NCI-H2081 (cell line): ENCODE measurements at regions not wholly inside any gene's neighbourhood (a gene's known extent, or its start where the extent isn't known, plus 50 kb on each side); places are given as distances from the start of the nearest gene placed in this dataset.

ENCODE experiments used
- DNase-seq, 2 experiments: peaks; one replicate each; lab custom pipeline; 2025; lab: John Stamatoyannopoulos, UW

DNA sequence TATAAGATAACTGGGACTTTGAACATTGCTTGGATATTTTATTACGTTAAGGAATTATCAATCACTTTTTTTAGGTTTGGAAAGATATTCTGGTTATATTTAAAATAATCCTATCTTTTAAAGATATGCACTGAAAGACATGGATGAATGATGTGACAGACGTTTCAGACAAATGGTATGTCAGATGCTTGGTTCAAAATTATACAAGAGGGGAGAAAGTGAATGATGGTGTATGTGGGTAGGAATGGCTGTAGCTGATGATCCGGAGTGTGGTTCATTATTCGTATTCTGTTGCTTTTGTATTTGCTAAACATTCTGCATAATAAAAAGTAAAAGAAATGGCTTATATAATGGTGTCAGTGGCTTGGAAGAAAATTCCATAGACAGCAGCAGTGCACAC lies 51.0 kb upstream of the SNRPB2 start:
- no peak for DNase-seq

DNA sequence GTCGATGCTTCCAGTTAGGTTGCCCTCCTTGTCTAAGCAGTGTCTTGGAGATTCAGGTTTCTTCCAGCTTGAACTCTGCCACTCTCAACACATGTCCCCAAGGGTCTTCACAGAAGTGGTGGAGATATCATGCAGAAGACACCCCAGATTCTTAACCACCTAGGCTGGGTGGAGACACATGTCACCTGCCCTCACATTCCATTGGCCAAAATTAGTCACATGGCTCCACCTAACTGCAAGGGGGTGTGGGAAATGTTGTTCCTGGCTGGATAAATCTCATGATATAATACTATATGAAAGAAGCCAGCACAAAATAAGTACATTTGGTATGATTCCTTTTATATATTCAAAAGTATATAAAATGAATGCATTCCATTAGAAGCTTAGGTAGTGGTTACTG lies 52.9 kb upstream of the SNRPB2 start:
- DNase-seq: no peak

DNA sequence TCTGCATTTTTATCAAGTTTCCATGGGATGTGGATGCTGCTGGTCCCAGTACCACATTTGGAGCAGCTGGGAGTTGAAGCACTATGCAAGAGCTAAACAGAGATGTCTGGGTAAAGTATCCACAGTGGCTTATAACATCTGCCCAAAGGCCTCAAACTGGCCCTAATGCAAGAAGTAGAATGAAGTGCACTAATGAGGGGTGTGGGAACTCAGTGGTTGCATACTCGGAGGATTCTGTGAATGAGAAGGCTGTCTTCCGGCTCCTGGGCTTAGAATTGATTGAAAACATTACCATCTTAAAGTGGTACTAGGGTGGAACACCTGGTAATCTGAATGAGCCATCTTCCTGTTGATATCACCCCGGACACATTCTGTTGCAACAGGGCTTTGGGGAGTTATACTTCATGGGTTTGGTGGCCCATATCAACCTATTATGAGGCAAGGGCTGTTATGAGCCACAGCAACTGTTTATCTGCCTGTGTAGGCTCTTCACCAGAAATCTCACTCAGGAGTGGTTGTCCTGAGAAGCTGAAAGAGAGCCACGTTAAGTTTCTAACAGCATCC lies 54.7 kb upstream of the SNRPB2 start:
- DNase-seq: no peak

DNA sequence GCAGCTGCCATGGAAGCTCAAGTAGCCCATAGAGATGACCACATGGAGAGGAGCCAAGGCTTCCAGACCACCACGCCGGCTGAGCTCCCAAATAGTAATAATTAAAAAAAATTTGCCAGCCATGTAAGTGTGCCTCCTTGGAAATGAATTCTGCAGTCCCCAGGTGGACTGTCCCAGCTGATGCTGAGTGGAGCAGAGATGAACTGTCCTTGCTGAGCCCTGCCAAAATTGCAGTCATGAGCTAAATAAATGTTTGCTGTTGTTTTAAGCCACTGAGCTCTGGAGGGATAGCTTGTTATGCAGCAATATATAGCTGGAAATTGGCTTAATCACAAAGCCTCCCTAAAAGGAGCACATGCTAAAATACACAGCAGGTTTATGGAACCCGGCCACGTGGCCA lies 55.6 kb upstream of the SNRPB2 start:
- peak in 1 of 2 experiments; percentile 24 for DNase-seq

DNA sequence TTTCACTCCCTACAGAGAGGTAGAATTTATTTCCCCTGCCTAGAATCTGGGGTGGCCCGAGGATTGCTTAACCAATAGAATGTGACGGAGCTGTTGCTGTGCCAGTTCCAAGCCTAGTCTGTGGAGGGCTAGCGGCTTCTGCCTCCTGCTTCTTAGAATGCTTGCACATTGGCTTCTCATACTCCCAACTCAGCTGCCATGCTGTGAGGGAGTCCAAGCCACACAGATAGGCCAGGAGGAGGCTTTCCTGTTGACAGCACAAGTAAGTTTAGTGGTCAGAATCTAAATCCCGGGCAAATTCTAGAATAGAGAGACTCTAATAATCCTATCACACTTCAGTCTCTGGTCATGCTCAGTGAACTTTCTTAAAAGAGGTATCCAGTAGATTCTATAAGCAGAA lies 57.5 kb upstream of the SNRPB2 start:
- DNase-seq: no peak

DNA sequence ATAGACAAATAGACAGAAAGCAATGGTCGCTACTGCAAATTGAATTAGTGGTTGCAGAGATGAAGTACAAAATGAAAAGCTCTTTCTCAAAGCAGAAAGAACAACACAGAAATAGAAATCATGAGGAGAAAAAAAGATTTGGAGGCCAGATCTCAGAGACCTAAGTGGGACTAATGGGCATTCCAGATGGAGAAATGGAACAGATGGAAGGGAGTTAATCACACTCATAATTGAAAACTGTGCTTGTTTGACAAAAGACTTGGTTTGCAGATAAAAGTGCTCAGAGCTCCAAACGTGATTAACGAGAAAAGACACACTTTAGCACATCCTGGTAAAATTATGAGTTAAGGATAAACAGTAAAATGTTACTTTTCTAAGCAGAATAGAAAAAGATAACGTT lies 58.1 kb upstream of the SNRPB2 start:
- DNase-seq: no peak

DNA sequence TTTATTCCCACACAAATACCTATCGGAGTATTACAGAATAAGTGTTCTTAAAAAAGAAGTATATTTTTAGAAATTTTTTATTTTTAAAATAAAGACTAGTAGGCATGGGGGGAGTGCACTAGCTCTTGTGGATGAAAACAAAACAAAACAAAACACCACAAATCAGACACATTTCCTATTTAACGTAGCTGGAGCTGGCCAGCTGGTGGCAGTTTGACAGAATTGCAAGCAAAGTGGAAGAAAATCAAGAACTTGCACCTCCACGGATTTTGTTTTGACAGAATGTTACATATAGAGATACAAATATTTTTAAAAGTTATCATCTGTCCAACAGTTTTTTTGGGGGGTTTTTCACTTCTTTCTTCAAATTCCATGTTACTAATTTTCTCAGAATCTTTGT lies 63.6 kb upstream of the SNRPB2 start:
- DNase-seq: no peak

DNA sequence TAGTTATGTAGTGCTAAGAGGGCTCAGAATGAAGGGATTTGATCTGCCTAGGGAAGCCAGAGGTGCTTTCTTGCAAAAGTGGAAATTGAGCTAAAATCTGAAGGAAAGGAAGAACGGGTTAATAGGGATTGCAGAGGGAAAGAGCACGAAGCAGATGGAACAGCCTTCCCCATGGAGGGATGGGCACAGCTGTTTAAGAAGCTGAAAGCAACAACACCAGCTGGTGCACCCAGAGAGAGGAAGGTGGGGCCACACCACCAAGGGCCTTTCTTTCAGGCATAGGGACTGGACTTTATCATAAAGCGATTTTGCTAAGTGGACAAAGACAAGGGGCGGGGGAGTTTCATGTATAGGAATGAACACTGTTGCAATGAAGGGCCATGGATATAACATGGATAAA lies 65.8 kb upstream of the SNRPB2 start:
- no peak for DNase-seq

DNA sequence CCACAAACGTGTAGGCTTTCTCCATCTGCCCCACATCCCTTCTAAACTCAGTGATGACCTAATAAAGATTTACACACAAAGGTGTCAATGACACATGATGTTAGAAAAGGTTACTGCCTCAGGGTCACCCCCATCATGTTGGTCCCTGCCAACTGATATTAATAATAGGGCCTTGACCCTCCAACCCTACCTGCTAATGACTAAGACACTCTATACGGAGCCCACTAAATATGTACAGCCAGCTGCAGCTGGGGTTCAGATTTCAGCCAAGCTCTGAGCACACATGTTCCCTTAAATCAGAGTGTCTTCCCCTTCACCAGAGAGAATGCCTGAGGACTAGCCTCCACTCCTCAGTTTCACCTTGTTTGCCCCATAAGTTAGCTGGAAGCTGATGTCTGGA lies 67.4 kb upstream of the SNRPB2 start:
- no peak for DNase-seq

DNA sequence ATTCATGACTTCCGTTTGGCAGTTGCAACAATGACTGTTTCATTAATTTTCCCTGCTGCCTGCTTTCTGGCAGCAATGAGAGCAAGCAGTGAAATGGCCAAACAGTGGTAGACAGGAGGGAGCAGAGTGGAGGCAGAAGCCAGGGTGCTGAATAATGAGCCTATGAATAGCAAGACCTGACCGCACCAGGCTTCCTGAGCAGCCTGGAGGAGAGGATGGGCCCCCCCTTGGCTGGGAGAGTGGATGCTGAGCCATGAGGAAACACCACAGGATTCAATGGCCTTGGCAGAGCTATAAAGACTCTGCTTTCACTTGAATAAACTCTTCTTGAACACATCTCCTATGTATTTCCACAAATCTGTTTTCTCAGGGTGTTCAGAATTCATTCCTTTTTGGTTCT lies 68.1 kb upstream of the SNRPB2 start:
- no peak for DNase-seq

DNA sequence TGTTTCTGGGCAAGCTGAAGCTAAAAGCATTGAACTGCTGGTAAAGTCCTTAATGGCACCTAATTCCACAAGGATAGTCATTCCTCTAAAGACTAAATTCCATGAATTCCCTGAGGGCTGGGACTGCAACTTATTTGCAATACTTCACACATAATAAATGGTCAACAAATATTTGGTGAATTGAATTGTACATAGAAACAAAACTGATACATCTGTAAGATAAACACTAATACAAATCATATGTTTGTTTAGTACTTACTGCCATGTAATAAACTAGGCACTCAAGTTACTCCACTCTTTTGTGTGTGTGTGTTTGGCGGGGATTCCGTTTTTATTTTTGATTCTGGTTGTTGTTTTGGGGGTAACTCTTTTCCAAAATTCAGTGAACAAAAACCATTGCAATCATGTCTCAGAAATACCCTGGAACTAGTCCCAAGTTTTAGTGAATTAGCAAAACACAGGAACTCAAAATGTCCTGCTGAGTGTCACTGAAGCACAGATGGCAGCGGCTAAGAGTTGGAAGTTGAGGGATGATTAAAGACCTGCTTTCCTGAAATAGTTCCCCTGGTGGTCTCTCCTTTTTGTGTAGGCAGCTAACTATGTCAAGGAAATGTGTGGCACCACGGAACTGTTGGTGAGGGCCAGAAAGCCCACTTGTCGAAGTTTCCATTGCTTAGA lies 74.8 kb upstream of the SNRPB2 start:
- DNase-seq: peak in 1 of 2 experiments; percentile 23

DNA sequence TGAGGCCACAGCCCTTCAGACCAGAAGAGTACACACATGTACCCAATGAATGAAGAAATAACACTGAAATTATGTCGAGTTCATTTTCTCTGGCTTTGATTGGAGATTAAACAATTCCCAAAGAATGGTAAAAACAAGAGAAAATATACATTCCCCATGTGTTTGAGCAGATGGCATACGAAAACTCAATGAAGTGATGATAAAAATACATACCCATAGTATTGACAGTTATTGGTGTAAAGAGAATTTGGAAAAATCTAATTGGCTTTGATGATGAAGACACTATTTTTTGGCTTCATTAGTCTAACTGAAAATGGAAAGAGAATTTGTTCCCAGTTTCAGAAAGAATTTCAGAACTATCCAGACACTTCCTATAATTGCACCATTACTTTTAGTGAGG lies 76.6 kb upstream of the SNRPB2 start:
- no peak for DNase-seq

DNA sequence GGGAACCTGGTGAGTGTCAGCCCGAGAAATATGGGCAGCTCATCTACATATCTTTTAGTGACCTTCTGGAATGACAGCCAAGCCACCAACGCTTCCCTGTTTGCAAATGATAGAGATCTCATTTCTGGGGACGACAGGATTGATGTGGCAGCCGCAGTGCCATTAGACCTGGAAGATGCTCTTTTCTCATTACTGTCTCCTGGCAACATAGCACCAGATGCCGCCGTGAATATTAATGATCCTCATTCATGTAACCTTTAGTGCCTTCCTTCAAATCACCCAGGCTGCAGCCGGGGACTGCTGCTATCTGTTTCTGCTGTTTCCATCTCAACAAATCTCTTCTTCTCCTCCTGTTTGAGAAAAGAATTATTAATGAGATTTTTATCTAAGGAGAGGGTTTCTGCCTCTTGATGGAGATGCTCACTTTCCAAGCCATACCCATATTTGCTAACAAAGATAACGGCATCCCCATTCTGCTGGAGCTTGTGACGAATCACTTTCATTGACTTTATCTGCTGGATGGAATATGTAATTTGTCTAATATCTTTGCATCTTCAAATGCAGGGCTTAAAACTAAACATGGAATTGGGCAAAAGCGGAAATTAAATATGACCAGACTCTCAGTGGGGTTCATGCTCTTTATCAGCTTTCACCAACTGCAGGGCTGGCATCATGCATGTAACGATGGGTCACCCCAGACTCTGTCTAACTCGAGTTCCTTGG lies 74.8 kb upstream of the KIF16B start:
- DNase-seq: no peak

DNA sequence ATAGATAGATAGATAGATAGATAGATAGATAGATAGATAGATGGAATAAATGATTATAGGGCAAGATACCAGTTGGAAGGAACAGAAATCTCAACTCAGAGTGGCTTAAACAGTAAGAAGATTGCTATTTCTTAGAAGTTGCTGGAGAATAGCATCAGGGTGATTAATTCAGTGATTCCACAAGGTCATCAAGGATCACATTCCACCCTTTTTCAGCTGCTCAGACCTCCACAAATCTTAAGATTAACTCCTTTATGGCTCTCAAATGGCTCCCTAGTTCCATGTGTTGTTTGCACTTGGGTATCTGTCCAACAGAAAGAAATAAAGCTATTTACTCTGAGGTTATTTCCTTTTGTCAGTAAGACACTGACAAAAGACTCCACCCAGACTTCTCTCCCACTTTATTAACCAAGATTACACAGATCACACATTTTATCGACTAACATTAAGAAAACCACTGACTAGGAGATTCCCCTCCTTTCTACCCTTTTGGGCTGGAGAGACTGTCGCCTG lies 68.3 kb upstream of the KIF16B start:
- no peak for DNase-seq

DNA sequence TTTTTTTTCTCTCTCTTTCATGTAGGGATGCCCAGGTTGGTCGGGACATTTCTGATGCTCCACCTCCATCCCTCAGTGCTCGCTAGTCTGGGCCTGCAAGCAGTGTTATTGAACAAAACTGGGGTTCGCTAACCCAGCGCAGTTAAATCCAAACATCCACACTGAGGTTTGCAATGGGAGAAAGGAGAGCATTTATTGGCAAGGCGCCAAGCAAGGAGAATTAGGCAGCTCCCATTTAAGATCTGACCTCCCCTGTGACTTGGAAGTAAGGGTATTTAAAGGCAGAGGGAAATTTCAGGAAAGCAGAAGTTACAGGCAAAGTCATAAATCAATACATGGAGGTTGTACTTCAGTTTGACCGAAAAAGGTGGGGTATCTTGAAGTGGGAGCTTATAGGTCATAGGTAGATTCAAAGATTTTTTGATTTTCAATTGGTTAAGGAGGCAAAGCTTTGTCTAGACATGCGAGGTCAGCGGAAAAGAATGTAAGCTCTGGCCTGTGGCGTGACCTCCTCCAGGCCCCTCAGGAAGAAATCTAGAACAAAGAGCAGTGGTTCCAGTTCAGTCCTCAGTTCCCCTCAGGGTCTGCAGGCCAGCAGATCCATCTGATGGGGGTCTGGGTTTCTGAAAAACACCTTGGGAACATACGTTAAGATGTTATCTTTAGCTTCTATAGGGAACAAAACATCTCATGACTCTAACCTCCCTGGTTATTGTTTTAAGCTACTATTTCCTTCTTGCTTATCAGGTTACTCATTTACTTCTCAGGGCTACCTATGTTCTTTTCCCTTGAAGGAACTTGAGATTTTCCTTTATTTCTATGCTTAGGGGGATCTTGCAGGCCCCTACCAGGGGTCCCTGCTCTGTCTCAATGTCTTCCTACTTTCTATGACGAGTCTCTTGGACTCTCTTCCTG lies 66.0 kb upstream of the KIF16B start:
- DNase-seq: no peak

DNA sequence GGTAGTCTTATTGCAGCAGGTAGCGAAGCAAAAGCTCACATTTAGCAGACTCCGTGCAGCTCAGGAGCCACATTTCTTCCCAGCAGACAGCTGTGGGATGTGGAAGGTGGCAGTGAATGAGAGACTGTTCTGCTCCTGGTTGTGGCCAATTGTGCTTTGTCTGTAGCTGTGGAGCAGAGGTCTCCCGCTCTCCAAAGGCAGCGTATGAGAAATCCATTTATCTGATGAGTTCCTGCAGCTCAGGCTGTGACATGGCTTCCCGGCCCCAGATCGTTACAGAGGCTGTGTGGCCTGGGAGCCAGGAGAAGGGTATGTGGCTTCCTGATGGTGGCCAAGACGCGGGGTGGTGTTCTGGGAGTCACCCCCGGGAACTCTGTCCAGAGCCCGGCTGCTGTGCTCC lies 64.5 kb upstream of the KIF16B start:
- DNase-seq: no peak

DNA sequence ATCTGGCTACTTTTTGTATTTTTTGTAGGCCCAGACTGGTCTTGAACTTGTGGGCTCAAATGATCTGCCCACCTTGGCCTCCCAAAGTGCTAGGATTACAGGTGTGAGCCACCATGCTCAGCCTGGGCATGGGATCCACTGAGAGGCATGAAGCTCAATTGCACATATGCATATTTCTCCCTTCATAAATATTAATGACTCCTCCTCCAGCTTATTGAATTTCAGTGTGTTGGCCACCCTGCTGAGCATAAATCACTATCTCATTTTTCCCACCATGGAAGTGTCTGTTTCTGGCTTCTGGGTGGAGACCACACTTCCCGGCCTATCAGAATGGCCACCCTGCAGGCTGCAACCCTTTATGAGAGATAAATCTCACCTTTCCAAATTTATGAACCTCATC lies 53.6 kb upstream of the KIF16B start:
- no peak for DNase-seq

DNA sequence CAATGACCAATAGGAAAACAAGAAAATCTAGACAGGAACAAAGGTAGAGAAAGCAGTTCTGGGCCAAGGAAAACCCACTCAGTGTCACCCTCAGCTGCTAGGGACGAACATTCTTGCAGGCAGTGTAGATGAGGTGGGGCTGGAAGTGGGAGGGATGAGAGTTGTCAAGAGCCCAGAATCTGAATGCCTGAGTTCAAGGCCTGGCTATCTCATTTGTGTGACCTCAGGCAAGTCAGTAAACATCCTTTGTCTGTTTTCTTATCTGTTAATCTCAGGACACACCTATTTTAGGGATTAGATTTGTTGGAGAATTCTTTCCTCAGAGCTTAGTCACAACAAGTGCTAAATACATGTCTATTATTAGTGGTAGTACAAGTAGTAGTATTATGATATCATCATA lies 50.9 kb upstream of the KIF16B start:
- DNase-seq: no peak
